ENCODE measurements at regions not wholly inside any gene's neighbourhood (a gene's known extent, or its start where the extent isn't known, plus 50 kb on each side); places are given as distances from the start of the nearest gene placed in this dataset.
"Not testable (repeated sequence)": the region's sequence is repeated elsewhere in the genome, so short reads cannot be mapped to it uniquely, and the experiment has no call there.

DNA sequence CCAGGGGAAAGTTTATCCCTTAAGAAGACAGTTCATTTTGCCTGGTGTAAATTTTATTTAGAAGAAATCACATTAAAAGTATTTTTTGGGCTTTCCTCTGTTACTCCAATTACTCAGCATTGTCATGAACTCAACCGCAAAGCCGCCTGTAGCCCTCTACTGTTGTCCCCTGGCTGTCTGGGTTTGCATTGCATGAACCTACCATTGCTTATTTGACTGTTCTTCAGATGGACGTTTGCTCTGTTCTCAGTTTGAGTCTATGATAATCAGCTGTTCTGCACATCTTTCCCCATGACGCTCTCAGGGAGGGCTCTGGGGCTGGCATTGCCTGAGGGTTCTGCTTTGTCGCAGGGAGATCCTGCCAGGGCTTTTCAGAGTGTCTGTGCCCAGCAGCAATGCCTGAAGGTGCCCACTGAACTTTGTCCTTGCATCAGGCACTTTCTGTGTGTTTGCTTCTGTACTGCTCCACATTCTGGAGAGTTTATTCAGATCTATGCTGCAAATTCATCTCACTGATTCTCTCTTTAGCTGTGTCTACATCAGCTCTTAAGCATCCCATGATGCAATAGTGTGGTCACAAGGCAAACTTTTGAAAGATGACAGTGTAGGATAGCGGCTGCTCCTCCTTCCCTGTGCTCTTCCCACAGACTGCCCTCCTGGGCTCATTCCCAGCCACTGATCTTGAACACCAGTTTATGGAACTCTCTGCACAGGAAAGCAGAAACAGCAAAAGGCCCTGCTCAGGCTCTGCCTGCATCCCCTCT, 370.8 kb downstream of the TMEM121 start:
- not testable (repeated sequence) for TF ChIP-seq POLR2A (IDR thresholded peaks at IDR 0.05); POLR2AphosphoS5 (IDR thresholded peaks at IDR 0.05; ENCODE audit: insufficient read depth in 1 of 2, low read depth in 1 of 2)
- TF ChIP-seq, protein P1, sequence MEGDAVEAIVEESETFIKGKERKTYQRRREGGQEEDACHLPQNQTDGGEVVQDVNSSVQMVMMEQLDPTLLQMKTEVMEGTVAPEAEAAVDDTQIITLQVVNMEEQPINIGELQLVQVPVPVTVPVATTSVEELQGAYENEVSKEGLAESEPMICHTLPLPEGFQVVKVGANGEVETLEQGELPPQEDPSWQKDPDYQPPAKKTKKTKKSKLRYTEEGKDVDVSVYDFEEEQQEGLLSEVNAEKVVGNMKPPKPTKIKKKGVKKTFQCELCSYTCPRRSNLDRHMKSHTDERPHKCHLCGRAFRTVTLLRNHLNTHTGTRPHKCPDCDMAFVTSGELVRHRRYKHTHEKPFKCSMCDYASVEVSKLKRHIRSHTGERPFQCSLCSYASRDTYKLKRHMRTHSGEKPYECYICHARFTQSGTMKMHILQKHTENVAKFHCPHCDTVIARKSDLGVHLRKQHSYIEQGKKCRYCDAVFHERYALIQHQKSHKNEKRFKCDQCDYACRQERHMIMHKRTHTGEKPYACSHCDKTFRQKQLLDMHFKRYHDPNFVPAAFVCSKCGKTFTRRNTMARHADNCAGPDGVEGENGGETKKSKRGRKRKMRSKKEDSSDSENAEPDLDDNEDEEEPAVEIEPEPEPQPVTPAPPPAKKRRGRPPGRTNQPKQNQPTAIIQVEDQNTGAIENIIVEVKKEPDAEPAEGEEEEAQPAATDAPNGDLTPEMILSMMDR (IDR thresholded peaks at IDR 0.05): not testable (repeated sequence)
